ENCODE measurements at regions not wholly inside any gene's neighbourhood (a gene's known extent, or its start where the extent isn't known, plus 50 kb on each side); places are given as distances from the start of the nearest gene placed in this dataset.

DNA sequence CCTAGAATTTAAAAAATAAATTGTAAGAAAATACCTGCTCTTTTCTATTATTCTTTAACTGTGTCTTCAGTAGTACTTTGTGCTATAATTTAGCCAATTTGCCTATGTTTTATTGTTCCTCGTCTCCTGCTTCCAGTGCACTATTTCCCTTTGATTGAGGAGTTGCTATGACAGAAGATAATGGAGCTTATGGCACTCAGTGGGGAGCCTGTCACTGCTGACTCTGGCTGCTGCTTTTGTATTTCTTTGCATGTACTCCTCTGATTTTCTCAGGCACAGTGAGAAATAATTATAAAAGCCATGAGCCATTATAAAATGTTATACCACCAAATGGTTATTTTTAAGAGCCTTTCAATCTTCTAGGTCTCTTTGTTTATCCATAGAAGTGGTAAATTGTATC lies 1310.8 kb upstream of the SLC39A10 start:
- Histone ChIP-seq H3K27ac (ENCODE audit: low read length) (no peak overlapping the region), H3K36me3 (ENCODE audit: insufficient read depth, low read depth, low read length) (no peaks in the 10 kb centered on the region), H3K4me3 (ENCODE audit: low read length) (no peak overlapping the region), H3K27me3 (ENCODE audit: insufficient read depth, low read length) (no peaks in the 10 kb centered on the region), H3K9me3 (ENCODE audit: insufficient read depth, low read depth, low read length) (no peaks in the 10 kb centered on the region), H3K9ac (ENCODE audit: low read depth, low read length) (no peak overlapping the region), H3K4me1 (ENCODE audit: insufficient read depth, low read length) (no peaks in the 10 kb centered on the region)

- Histone ChIP-seq H3K4me3 (ENCODE audit: low read length) (no peak overlapping the region), H3K36me3 (ENCODE audit: insufficient read depth, low read depth, low read length) (no peaks in the 10 kb centered on the region), H3K9me3 (ENCODE audit: insufficient read depth, low read depth, low read length) (no peaks in the 10 kb centered on the region), H3K9ac (ENCODE audit: low read depth, low read length) (no peak overlapping the region), H3K27me3 (ENCODE audit: insufficient read depth, low read length) (no peaks in the 10 kb centered on the region), H3K4me1 (ENCODE audit: insufficient read depth, low read length) (no peaks in the 10 kb centered on the region), H3K27ac (ENCODE audit: low read length) (no peak overlapping the region)
Observed at GRCh38 chr2:194345347-194345746, 1311.7 kb upstream of the SLC39A10 start.

DNA sequence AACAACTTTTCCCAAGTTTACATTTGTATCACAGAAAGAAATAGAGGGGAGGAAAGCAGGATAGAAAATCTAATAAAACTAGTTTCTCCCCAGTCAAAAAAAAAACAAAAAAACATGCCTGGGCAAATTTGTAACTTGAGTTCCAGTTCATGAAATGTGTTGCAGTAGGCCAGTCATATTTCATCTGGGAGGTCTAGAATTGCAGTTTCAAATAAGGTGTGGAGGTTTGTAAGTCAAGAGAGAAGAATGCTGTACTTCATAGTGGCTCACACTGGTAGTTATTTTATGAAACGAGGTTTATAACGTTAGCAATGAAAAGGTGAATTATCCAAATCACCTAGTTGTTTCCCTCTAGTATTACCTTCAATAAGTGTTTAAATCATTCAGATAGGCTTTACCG lies 1313.9 kb upstream of the SLC39A10 start:
- Histone ChIP-seq H3K36me3 (ENCODE audit: insufficient read depth, low read depth, low read length) (no peaks in the 10 kb centered on the region), H3K27ac (ENCODE audit: low read length) (no peak overlapping the region), H3K4me3 (ENCODE audit: low read length) (no peak overlapping the region), H3K9me3 (ENCODE audit: insufficient read depth, low read depth, low read length) (no peaks in the 10 kb centered on the region), H3K9ac (ENCODE audit: low read depth, low read length) (no peak overlapping the region), H3K27me3 (ENCODE audit: insufficient read depth, low read length) (no peaks in the 10 kb centered on the region), H3K4me1 (ENCODE audit: insufficient read depth, low read length) (no peaks in the 10 kb centered on the region)

DNA sequence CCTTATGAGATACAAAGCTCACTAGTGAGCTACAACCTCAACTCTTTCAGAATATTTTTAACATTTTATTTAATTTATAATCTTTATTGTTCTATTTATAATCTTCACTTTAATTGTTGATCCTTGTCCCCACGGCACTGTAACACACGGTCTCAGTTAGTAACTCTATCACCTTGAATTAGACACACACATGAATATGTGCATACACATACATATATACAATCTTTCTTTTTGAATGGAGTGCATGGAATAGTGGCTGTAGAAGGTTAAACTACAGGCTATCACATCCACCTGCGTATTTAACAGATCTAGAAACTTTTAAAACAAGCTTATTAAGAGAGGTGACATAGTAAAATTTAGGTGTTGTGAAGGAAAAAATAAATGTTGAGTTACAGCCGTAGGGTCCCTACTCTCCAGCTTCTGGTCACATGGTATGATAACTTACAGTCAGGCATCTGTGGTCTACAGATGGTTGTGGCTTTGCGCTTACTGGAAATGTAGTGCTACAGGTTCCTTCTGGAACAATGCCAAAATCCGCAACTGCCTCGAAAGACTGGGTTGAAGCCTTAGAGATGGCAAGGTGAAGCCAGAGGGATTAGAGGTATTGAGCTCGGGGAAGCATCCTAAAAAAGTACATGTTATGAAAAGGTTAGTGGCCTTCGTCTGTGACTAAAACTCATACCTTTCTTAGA lies 1324.1 kb upstream of the SLC39A10 start:
- Histone ChIP-seq H3K9ac (ENCODE audit: low read depth, low read length) (no peak overlapping the region), H3K4me1 (ENCODE audit: insufficient read depth, low read length) (no peaks in the 10 kb centered on the region), H3K4me3 (ENCODE audit: low read length) (no peak overlapping the region), H3K27ac (ENCODE audit: low read length) (no peak overlapping the region), H3K27me3 (ENCODE audit: insufficient read depth, low read length) (no peaks in the 10 kb centered on the region), H3K36me3 (ENCODE audit: insufficient read depth, low read depth, low read length) (no peaks in the 10 kb centered on the region), H3K9me3 (ENCODE audit: insufficient read depth, low read depth, low read length) (no peaks in the 10 kb centered on the region)

DNA sequence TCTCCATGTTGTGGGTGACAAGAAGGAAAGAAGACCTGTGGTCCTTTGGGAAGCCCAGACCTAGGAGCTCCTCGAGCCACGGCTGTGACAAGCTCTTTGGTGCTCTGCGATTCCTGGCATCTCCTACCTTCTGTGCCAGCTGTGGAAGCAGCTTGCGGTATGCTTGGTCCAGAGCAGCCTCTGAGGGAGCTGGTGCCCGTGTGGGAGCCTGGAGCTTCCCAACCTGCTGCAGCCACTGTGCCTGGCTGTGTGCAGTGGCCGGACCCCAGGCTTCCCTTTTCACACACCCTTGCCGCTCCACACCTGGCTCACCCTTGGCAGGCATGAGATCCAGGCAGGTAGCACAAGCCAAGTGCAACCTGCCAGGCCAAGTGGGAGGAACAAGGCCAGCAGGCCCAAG lies 1328.6 kb upstream of the SLC39A10 start:
- Histone ChIP-seq H3K9ac (ENCODE audit: low read depth, low read length) (no peak overlapping the region), H3K36me3 (ENCODE audit: insufficient read depth, low read depth, low read length) (no peaks in the 10 kb centered on the region), H3K9me3 (ENCODE audit: insufficient read depth, low read depth, low read length) (no peaks in the 10 kb centered on the region), H3K4me3 (ENCODE audit: low read length) (no peak overlapping the region), H3K27ac (ENCODE audit: low read length) (no peak overlapping the region), H3K4me1 (ENCODE audit: insufficient read depth, low read length) (no peaks in the 10 kb centered on the region), H3K27me3 (ENCODE audit: insufficient read depth, low read length) (no peaks in the 10 kb centered on the region)

GRCh38 chr2:194327196-194327888 lies 1329.7 kb upstream of the SLC39A10 start:
- no peak overlapping the region for H3K4me3 ChIP-seq (ENCODE audit: low read length)
- no peaks in the 10 kb centered on the region for H3K27me3 ChIP-seq (ENCODE audit: insufficient read depth, low read length)
- H3K4me1 ChIP-seq (ENCODE audit: insufficient read depth, low read length), result no peaks in the 10 kb centered on the region

GRCh38 chr2:194323740-194324139 lies 1333.3 kb upstream of the SLC39A10 start:
- H3K27me3 ChIP-seq (ENCODE audit: insufficient read depth, low read length), result no peaks in the 10 kb centered on the region
- H3K9me3 ChIP-seq (ENCODE audit: insufficient read depth, low read depth, low read length), result no peaks in the 10 kb centered on the region
- no peak overlapping the region for H3K27ac ChIP-seq (ENCODE audit: low read length)
- H3K4me1 ChIP-seq (ENCODE audit: insufficient read depth, low read length), result no peaks in the 10 kb centered on the region
- H3K36me3 ChIP-seq (ENCODE audit: insufficient read depth, low read depth, low read length), result no peaks in the 10 kb centered on the region
- no peak overlapping the region for H3K9ac ChIP-seq (ENCODE audit: low read depth, low read length)
- no peak overlapping the region for H3K4me3 ChIP-seq (ENCODE audit: low read length)

More at GRCh38 chr2:194327196-194327888, 1329.7 kb upstream of the SLC39A10 start:
- Histone ChIP-seq H3K36me3 (ENCODE audit: insufficient read depth, low read depth, low read length) (no peaks in the 10 kb centered on the region), H3K9me3 (ENCODE audit: insufficient read depth, low read depth, low read length) (no peaks in the 10 kb centered on the region), H3K27ac (ENCODE audit: low read length) (no peak overlapping the region), H3K9ac (ENCODE audit: low read depth, low read length) (no peak overlapping the region)

DNA sequence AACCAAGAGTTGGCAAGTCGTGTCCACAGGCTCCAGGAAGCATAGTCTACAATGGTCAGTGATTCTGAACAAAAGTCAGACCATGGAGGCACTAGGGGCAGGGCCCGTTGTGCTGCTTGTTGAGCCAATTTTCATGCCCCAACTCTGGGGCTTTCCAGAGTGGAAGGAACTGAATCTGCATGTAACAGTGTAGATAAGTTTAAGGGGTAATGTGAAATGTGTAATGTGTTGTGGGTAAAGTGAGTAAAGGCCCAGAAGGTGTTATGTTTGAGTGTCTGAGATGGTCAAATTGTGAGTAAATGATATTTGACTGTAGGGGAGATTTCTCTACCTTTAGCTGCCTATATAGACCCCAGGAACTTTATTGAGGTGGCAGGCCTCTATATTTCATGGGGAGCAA lies 1336.5 kb upstream of the SLC39A10 start:
- Histone ChIP-seq H3K9me3 (ENCODE audit: insufficient read depth, low read depth, low read length) (no peaks in the 10 kb centered on the region), H3K27me3 (ENCODE audit: insufficient read depth, low read length) (no peaks in the 10 kb centered on the region), H3K4me3 (ENCODE audit: low read length) (no peak overlapping the region), H3K9ac (ENCODE audit: low read depth, low read length) (no peak overlapping the region), H3K36me3 (ENCODE audit: insufficient read depth, low read depth, low read length) (no peaks in the 10 kb centered on the region), H3K27ac (ENCODE audit: low read length) (no peak overlapping the region), H3K4me1 (ENCODE audit: insufficient read depth, low read length) (no peaks in the 10 kb centered on the region)

DNA sequence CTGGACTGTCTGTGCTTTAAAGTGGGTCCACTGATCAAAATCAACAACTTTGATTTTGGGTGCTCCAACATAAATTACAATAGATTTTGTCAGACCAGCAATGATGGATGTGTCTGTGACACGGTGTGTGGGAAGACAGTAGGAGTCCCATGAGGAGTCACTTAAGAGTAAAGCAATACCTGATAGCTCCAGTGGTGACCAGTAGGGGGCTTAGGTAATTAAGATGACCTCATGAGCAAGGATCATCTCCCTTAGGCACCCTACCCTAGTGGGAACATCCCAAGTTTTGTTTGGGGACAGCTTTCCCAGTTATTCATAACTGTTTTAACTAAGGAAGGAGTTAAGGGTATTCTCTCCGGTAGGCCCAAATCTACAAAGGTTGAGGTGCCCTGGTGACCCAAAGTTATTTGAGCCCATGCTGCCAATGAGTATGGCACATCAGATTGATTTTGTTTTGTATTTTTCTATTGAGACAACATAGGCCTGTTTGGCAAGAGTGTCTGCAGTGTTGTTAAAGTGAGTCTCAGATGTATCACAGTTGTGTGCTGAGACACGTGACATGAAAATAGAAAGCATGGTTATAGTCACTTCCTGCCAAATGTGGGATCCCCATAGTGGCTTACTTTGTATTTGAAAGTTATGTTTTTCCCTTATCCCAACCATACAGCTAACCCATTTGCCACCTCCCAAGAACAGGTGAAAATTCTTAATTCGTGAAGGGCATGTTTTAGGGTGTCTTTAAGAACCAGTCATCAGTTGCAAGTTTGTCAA lies 1337.6 kb upstream of the SLC39A10 start:
- H3K36me3 ChIP-seq (ENCODE audit: insufficient read depth, low read depth, low read length), result no peaks in the 10 kb centered on the region
- H3K4me3 ChIP-seq (ENCODE audit: low read length), result no peak overlapping the region
- H3K9ac ChIP-seq (ENCODE audit: low read depth, low read length), result no peak overlapping the region
- no peak overlapping the region for H3K27ac ChIP-seq (ENCODE audit: low read length)
- no peaks in the 10 kb centered on the region for H3K4me1 ChIP-seq (ENCODE audit: insufficient read depth, low read length)
- no peaks in the 10 kb centered on the region for H3K9me3 ChIP-seq (ENCODE audit: insufficient read depth, low read depth, low read length)
- no peaks in the 10 kb centered on the region for H3K27me3 ChIP-seq (ENCODE audit: insufficient read depth, low read length)

DNA sequence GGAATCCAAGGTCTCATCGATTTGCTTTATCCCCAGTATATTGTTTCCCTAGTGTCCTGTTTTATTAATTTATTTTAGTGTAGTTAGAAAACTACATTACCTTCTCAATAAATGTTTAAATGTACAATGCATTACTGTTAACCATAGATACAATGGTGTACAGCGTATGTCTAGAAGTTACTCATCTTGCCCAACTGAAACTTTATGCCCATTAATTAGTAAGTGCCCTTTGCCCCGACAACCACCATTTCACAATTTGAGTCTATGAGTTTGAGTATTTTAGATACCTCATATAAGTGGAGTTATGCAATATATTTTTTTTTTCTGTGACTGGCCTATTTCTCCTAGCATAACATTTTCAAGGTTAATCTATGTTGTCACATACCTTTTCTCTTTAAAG lies 1343.0 kb upstream of the SLC39A10 start:
- Histone ChIP-seq H3K36me3 (ENCODE audit: insufficient read depth, low read depth, low read length) (no peaks in the 10 kb centered on the region), H3K4me1 (ENCODE audit: insufficient read depth, low read length) (no peaks in the 10 kb centered on the region), H3K27me3 (ENCODE audit: insufficient read depth, low read length) (no peaks in the 10 kb centered on the region), H3K27ac (ENCODE audit: low read length) (no peak overlapping the region), H3K9ac (ENCODE audit: low read depth, low read length) (no peak overlapping the region), H3K4me3 (ENCODE audit: low read length) (no peak overlapping the region), H3K9me3 (ENCODE audit: insufficient read depth, low read depth, low read length) (no peaks in the 10 kb centered on the region)

DNA sequence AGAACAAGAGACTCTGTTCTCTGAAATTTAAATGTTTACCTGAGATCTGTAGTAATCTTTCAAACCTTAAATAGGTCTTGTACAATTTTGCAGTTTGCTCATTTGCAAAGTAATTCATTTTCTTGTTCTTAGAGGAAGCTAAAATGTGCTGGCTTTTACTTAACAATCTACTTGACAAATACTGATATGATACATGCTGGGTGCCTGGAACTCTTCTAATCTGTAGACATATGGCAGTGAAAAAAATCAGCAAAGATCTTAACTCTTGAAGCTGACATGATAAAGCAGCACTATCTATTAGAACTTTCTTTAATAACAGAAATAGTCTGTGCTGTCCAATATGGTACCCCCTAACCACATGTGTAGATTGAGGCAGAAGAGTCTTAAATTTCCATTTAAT lies 1352.8 kb upstream of the SLC39A10 start:
- Histone ChIP-seq H3K27ac (ENCODE audit: low read length) (no peak overlapping the region), H3K4me3 (ENCODE audit: low read length) (no peak overlapping the region), H3K27me3 (ENCODE audit: insufficient read depth, low read length) (no peaks in the 10 kb centered on the region), H3K36me3 (ENCODE audit: insufficient read depth, low read depth, low read length) (no peaks in the 10 kb centered on the region), H3K9me3 (ENCODE audit: insufficient read depth, low read depth, low read length) (no peaks in the 10 kb centered on the region), H3K9ac (ENCODE audit: low read depth, low read length) (no peak overlapping the region), H3K4me1 (ENCODE audit: insufficient read depth, low read length) (no peaks in the 10 kb centered on the region)

DNA sequence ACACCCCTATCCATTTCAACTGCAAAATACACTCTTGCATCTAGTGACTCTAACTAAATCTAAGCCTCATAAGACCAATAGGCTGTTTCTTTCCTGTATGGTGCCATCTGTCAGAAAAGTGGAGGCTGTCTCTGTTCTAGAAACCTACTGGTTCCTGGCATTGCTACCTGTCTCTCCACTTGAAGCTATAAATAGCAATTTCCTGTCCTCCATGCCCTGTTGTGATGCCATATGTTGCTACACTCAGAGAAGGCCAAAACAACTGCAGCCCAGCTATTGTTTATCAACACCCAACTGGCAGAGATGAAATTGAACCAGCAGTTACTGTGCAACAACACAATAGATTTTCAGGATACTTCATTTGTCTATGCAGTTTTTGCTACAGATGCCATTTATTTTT lies 1355.1 kb upstream of the SLC39A10 start:
- Histone ChIP-seq H3K4me1 (ENCODE audit: insufficient read depth, low read length) (no peaks in the 10 kb centered on the region), H3K27me3 (ENCODE audit: insufficient read depth, low read length) (no peaks in the 10 kb centered on the region), H3K9ac (ENCODE audit: low read depth, low read length) (no peak overlapping the region), H3K36me3 (ENCODE audit: insufficient read depth, low read depth, low read length) (no peaks in the 10 kb centered on the region), H3K4me3 (ENCODE audit: low read length) (no peak overlapping the region), H3K9me3 (ENCODE audit: insufficient read depth, low read depth, low read length) (no peaks in the 10 kb centered on the region), H3K27ac (ENCODE audit: low read length) (no peak overlapping the region)

Measured in iPS-20b (cell line).